ENCODE measurements at regions not wholly inside any gene's neighbourhood (a gene's known extent, or its start where the extent isn't known, plus 50 kb on each side); places are given as distances from the start of the nearest gene placed in this dataset.

- no peak for TF ChIP-seq ZNF114 (CRISPR knock-in tag; IDR thresholded peaks at IDR 0.05)
- TF ChIP-seq POLR2AphosphoS5 (IDR thresholded peaks at IDR 0.05; ENCODE audit: low read depth): no peak
- TF ChIP-seq EZH2 (IDR thresholded peaks at IDR 0.05; ENCODE audit: low read depth, unreplicated experiment): no peak
- DNase-seq (ENCODE audit: low spot score): no peak
- H4K20me1 ChIP-seq (replicated peaks; ENCODE audit: insufficient read depth): no peaks in the 10 kb centered on the region
- Mint-ChIP-seq H3K4me3 (no peak overlapping the region), H3K9me3 (no peaks in the 10 kb centered on the region), H3K36me3 (ENCODE audit: low read depth) (no peaks in the 10 kb centered on the region), H3K27ac (no peak overlapping the region), H3K4me1 (peaks cover 3% of the 10 kb centered on the region), H3K27me3 (ENCODE audit: insufficient read depth, low read depth, poor library complexity) (peaks cover 6% of the 10 kb centered on the region)
- ATAC-seq: no peak
- H3K9me2 ChIP-seq (ENCODE audit: insufficient read depth): 0 out of 2 replicates have a peak, but pooled peaks cover 6% of the 10 kb centered on the region
- no peaks in the 10 kb centered on the region for H3K36me3 ChIP-seq (ENCODE audit: insufficient read depth)
- H3K4me1 ChIP-seq (ENCODE audit: insufficient read depth): no peaks in the 10 kb centered on the region
- H3F3A ChIP-seq (replicated peaks; ENCODE audit: low read depth): no peaks in the 10 kb centered on the region
- no peak overlapping the region for H3K27ac ChIP-seq (ENCODE audit: low read depth)
- no peak overlapping the region for H3K4me3 ChIP-seq
- no peaks in the 10 kb centered on the region for H3K79me2 ChIP-seq (replicated peaks; ENCODE audit: insufficient read depth)
- no peak overlapping the region for H2AFZ ChIP-seq
- no peaks in the 10 kb centered on the region for H3K27me3 ChIP-seq (ENCODE audit: insufficient read depth)
- no peak overlapping the region for H3K4me2 ChIP-seq
Observed at GRCh38 chr2:138446043-138446442, 55.5 kb upstream of the SPOPL start.

- no peaks in the 10 kb centered on the region for H3K36me3 Mint-ChIP-seq (ENCODE audit: low read depth)
- no peaks in the 10 kb centered on the region for H3K27me3 ChIP-seq (ENCODE audit: insufficient read depth)
- DNase-seq (ENCODE audit: low spot score) (peak; percentile 4), ATAC-seq (no peak)
- 0 out of 2 replicates have a peak, but pooled peaks cover 3% of the 10 kb centered on the region for H3K9me2 ChIP-seq (ENCODE audit: insufficient read depth)
- no peak overlapping the region for H3K4me2 ChIP-seq
- H3K4me1 Mint-ChIP-seq: peaks cover 3% of the 10 kb centered on the region
- H3F3A ChIP-seq (replicated peaks; ENCODE audit: low read depth): no peaks in the 10 kb centered on the region
- H3K36me3 ChIP-seq (ENCODE audit: insufficient read depth): no peaks in the 10 kb centered on the region
- H3K27ac Mint-ChIP-seq: no peak overlapping the region; the same call in 1 of the 2 replicates
- H3K4me3 Mint-ChIP-seq: no peak overlapping the region
- no peaks in the 10 kb centered on the region for H3K4me1 ChIP-seq (ENCODE audit: insufficient read depth)
- no peak overlapping the region for H3K27ac ChIP-seq (ENCODE audit: low read depth)
- H2AFZ ChIP-seq: no peak overlapping the region
- no peak overlapping the region for H3K4me3 ChIP-seq
- no peaks in the 10 kb centered on the region for H3K9me3 Mint-ChIP-seq
- H3K27me3 Mint-ChIP-seq (ENCODE audit: insufficient read depth, low read depth, poor library complexity): peaks cover 6% of the 10 kb centered on the region
- no peaks in the 10 kb centered on the region for H3K79me2 ChIP-seq (replicated peaks; ENCODE audit: insufficient read depth)
- H4K20me1 ChIP-seq (replicated peaks; ENCODE audit: insufficient read depth): no peaks in the 10 kb centered on the region
- TF ChIP-seq, protein P1, sequence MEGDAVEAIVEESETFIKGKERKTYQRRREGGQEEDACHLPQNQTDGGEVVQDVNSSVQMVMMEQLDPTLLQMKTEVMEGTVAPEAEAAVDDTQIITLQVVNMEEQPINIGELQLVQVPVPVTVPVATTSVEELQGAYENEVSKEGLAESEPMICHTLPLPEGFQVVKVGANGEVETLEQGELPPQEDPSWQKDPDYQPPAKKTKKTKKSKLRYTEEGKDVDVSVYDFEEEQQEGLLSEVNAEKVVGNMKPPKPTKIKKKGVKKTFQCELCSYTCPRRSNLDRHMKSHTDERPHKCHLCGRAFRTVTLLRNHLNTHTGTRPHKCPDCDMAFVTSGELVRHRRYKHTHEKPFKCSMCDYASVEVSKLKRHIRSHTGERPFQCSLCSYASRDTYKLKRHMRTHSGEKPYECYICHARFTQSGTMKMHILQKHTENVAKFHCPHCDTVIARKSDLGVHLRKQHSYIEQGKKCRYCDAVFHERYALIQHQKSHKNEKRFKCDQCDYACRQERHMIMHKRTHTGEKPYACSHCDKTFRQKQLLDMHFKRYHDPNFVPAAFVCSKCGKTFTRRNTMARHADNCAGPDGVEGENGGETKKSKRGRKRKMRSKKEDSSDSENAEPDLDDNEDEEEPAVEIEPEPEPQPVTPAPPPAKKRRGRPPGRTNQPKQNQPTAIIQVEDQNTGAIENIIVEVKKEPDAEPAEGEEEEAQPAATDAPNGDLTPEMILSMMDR (conservative IDR thresholded peaks at IDR 0.05; ENCODE audit: low read depth in 2 of 2): no peak
- TF ChIP-seq ZNF331 (CRISPR knock-in tag; IDR thresholded peaks at IDR 0.05; ENCODE audit: low read depth) (no peak), REST (IDR thresholded peaks at IDR 0.05; ENCODE audit: unreplicated experiment) (no peak), STAT1 (IDR thresholded peaks at IDR 0.05; ENCODE audit: unreplicated experiment) (no peak), NANOG (IDR thresholded peaks at IDR 0.05; ENCODE audit: borderline replicate concordance) (no peak), EZH2 (IDR thresholded peaks at IDR 0.05; ENCODE audit: low read depth, unreplicated experiment) (no peak), ZNF114 (CRISPR knock-in tag; IDR thresholded peaks at IDR 0.05) (no peak), EZH2phosphoT487 (IDR thresholded peaks at IDR 0.05; ENCODE audit: unreplicated experiment) (no peak), CREB1 (CRISPR knock-in tag; IDR thresholded peaks at IDR 0.05; ENCODE audit: low read depth) (no peak), POLR2AphosphoS5 (IDR thresholded peaks at IDR 0.05; ENCODE audit: low read depth) (no peak)
Observed at GRCh38 chr2:138447889-138448570, 53.5 kb upstream of the SPOPL start.

Data from GM23338 (cell line).